GM10266 (cell line): ENCODE measurements at regions not wholly inside any gene's neighbourhood (a gene's known extent, or its start where the extent isn't known, plus 50 kb on each side); places are given as distances from the start of the nearest gene placed in this dataset.

Source experiments
- DNase-seq: peaks from one replicate; pipeline ENCODE4 v3.0.0; 2012; ENCODE audit errors: extremely low spot score
- TF ChIP-seq, protein P1 (sequence below): IDR thresholded peaks from 2 replicates; pipeline ENCODE4 v1.5.1; 2012; ENCODE audit warnings: mild to moderate bottlenecking, low read depth; ENCODE audit not compliant: control insufficient read depth, insufficient read depth; ENCODE audit errors: missing control alignments

DNA sequence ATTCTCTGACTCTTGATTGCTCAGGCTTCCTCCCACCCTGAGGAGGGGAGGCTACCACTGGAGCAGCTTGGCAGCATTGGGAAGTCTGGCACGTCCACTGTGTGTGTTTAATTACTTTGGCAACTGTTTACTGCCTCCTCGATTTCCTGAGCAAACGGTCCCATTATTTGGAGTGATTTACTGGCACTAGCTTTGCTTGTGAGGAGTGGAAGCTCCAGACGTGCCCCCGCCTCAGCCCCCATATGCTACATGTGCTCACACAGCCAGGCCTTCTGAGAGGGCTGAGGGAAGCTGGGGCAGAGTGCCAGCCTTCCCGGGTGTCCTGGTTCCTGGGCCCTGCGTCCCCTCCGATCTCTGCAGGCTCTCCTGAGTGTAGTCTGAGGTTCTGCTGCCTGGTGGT is 306.2 kb downstream of the PTPRU start:
- DNase-seq, result no peak
- TF ChIP-seq, protein P1, sequence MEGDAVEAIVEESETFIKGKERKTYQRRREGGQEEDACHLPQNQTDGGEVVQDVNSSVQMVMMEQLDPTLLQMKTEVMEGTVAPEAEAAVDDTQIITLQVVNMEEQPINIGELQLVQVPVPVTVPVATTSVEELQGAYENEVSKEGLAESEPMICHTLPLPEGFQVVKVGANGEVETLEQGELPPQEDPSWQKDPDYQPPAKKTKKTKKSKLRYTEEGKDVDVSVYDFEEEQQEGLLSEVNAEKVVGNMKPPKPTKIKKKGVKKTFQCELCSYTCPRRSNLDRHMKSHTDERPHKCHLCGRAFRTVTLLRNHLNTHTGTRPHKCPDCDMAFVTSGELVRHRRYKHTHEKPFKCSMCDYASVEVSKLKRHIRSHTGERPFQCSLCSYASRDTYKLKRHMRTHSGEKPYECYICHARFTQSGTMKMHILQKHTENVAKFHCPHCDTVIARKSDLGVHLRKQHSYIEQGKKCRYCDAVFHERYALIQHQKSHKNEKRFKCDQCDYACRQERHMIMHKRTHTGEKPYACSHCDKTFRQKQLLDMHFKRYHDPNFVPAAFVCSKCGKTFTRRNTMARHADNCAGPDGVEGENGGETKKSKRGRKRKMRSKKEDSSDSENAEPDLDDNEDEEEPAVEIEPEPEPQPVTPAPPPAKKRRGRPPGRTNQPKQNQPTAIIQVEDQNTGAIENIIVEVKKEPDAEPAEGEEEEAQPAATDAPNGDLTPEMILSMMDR, result no peak

DNA sequence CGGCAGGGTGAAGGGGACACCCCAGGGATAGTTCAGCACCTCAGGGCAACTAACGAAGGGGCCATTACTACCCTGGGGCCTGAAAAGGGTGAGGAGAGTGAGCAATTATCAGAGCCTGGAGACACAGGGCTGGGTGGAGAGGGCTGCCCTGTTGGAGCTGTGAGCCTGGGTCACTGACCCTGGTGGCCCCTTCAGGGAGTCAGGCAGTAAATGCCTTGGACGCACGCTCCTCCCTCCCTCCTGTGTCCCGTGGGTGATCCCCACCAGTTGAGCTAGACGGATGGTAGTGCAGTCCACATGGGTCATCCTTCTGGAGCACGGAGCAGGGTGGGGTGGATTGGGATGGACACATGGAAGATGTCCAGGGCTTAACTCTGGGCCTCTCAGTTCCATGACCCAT is 305.3 kb downstream of the PTPRU start:
- no peak for DNase-seq
- TF ChIP-seq, protein P1, result no peak

DNA sequence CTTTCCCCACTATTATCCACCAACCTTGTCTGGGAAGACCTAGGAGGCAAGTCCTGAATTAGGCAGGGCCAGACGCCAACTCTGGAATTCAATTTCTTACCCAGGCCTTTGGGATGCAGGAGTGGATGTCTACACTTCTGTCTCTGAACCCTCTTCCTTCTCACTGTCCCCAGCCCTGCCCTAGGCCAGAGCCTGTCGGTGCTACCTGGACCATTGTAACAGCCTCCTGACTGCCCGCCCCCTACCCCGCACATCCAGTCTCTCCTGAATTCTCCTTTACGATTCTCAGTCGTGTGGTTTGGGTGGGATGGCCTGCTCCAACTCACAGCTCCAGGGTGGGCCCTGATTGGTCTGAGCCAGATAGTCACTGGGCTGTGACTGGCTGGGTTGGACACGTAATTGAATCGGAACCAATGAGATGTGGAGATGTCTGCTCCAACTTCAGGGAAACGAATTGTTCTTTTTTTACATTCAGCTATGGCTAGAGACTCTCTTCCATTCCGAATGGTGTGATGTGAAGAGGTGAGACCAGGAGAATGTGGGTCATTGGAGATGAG is 304.6 kb downstream of the PTPRU start:
- TF ChIP-seq, protein P1, result no peak
- DNase-seq, result no peak

DNA sequence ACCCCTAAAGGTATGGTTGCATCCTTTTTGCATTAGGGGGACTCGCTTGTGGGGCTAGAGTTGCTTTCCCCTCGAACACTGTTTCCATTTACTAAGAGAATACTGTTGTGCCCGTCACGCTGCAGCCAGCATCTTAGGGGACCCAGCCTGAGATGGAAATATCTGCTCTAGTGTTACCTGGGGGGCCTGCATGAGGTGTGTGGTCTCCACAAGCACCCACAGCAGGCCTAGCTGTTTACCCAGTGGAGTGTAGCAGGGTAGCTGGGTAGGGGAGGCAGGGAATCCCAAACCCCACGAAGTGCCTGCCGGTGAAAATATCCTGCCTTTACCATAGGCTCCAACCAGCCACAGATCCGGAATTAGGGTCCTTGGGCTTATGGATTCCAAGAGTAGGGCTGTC is 303.6 kb downstream of the PTPRU start:
- TF ChIP-seq, protein P1, result no peak
- DNase-seq, result no peak

DNA sequence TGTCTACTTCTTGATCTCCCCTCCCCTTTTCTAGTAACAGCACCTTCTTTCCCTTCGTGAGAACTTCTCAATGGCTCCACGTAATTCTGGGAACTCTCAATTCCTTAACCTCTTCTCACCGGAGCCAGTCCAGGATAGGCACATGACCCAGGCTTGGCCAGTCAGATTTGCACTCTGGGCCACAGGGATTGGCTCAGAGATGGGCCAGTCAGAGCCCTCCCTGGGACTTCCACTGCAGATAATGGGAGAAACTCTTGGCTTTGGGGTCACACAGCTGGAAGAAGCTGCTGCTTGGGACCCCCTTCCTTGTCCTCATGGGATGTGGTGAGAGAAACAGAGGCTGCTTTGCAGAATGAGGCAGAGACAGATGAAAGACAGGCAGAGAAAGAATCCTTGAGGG is 302.3 kb downstream of the PTPRU start:
- TF ChIP-seq, protein P1, result no peak
- DNase-seq, result no peak

DNA sequence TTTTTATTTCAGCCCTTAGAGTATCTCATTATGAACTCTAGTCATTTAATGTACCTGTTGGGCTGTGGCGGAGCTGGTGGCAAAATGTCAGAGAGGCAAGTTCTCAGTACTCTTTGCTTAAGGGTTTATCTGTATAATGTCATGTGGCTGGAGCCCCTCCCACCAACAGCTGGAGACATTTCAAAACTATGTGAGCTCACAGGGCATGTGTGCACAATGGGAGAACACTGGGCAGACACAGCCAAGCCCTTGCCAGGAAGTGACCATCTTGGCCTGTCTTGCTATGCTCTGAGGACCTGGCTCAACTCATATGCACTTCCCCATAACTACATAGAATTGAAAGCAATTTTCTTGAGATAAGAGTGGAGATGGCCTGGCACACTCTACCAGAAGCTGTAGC is 296.4 kb downstream of the PTPRU start:
- TF ChIP-seq, protein P1, result no peak
- DNase-seq, result no peak

DNA sequence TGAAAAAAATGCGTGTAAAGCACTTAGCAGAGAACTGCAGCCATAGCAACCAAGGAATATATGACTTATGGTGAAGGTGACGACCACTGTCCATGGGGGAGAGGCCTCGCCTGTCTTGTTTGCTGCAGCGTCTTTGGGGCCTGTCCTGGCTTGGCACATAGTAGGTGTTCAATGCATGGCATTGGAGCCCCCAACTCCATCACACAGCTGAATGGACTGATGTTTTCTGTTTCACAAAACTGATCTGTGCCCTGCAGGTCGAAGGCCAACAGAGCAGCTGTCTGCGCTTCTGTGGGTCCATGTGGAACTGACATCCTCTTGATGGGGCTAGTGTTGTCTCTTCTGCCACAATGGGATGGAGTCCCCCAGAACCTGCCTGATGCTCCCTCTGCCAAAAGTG is 296.0 kb downstream of the PTPRU start:
- TF ChIP-seq, protein P1, result no peak
- DNase-seq, result no peak

DNA sequence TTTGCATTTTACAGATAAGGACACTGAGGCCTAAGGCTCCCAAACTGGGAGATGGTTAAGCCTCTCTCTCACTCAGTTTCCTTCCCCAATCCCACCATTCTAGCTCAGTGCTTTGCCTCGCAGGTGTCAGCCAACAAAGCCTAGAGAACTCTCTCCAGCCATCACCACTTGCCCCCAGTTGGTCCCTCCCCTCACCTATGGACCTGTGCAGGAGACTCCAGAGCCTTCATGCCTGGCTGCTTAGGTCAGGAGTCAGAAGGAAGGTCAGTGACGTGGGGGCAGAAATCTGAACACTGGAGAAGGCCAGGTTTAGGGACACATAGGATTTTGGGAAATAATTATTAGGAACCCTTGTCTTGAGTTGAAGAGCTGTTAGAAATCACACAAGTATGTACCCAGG is 295.3 kb downstream of the PTPRU start:
- TF ChIP-seq, protein P1, result no peak
- DNase-seq, result no peak
